HCT116 (cell line): ENCODE measurements at regions not wholly inside any gene's neighbourhood (a gene's known extent, or its start where the extent isn't known, plus 50 kb on each side); places are given as distances from the start of the nearest gene placed in this dataset.

Source experiments
- ATAC-seq: fragments of 200-7000 bp; cut with Tn5 transposase; 2 replicates; pipeline ENCODE4 v1.9.1; 2020; ENCODE audit warnings: mild to moderate bottlenecking, moderate library complexity
- BruUV-seq: library from RNA; stranded (reverse); fragments of 400-500 nt; replicated peaks from 2 replicates; lab custom pipeline; 2021; lab: Mats Ljungman, UMichigan
- CTCF ChIA-PET: fragments of 300-600 bp; sonication (Branson Sonifier 250); formaldehyde crosslinking; loops from one replicate; lab custom pipeline; 2021; ENCODE audit warnings: antibody characterized with exemption; lab: Charles Lee
- POLR2A ChIA-PET: fragments of 300-600, 350-600 bp; sonication (Branson Sonifier 250); formaldehyde crosslinking; loops from one replicate; lab custom pipeline; 2021; ENCODE audit warnings: antibody characterized with exemption; lab: Charles Lee
- RAD21 ChIA-PET, 2 experiments: fragments of 300-600 bp; sonication (Branson Sonifier 250); formaldehyde crosslinking; loops; one replicate each; lab custom pipeline; 2023; ENCODE audit warnings: low total read pairs in 2 of 2; ENCODE audit not compliant: uncharacterized antibody in 2 of 2, unreplicated experiment in 2 of 2, low non-redundant PET in 1 of 2; lab: Charles Lee
- DNase-seq: peaks from one replicate; pipeline ENCODE4 v3.0.0-alpha.2; 2010; ENCODE audit warnings: low read depth, low spot score
- H2AFZ ChIP-seq: fragments of 200-600 bp; shearing (Covaris generic), sonication (generic); 2 replicates; pipeline ENCODE4 v1.6.1; 2017; ENCODE audit warnings: low read depth, mixed run types, mixed read lengths, antibody characterized with exemption, low read length; ENCODE audit not compliant: poor library complexity, severe bottlenecking
- H3K27ac ChIP-seq: 2 replicates; pipeline ENCODE4 v1.5.1; 2012; ENCODE audit warnings: low read depth, low read length
- H3K27me3 ChIP-seq: fragments of 200-600 bp; sonication (generic); 2 replicates; pipeline ENCODE4 v1.6.1; 2016; ENCODE audit warnings: mixed run types, low read length, mixed read lengths; ENCODE audit not compliant: insufficient read depth
- H3K36me3 ChIP-seq, 2 experiments: fragments of 200-500 bp in 1 of 2; fragments of 200-600 bp in 1 of 2; sonication (Bioruptor generic) in 1 of 2; sonication (generic) in 1 of 2; 2 replicates each; pipeline versions ENCODE4 v1.5.1 to v1.6.1; 2014 to 2016; ENCODE audit warnings: low read length in 2 of 2, inconsistent platforms in 1 of 2, mixed read lengths in 1 of 2, mixed run types in 1 of 2; ENCODE audit not compliant: insufficient read depth in 2 of 2, control insufficient read depth in 1 of 2
- H3K4me1 ChIP-seq, 2 experiments: fragments of 200-600 bp in 1 of 2; sonication (generic) in 1 of 2; 2 replicates each; pipeline versions ENCODE4 v1.5.1 to v1.6.1; 2012 to 2017; ENCODE audit warnings: low read length in 2 of 2, inconsistent platforms in 1 of 2, mild to moderate bottlenecking in 1 of 2, mixed read lengths in 1 of 2, mixed run types in 1 of 2, moderate library complexity in 1 of 2; ENCODE audit not compliant: insufficient read depth in 2 of 2, control insufficient read depth in 1 of 2
- H3K4me2 ChIP-seq: fragments of 200-600 bp; sonication (generic); 2 replicates; pipeline ENCODE4 v1.6.1; 2017; ENCODE audit warnings: mixed run types, low read length, mixed read lengths
- H3K4me3 ChIP-seq, 2 experiments: fragments of 200-600 bp in 1 of 2; sonication (generic) in 1 of 2; replicated peaks in 1 of 2; 2 replicates each; pipeline ENCODE4 v1.5.1; 2011 to 2016; ENCODE audit warnings: low read length in 2 of 2, control low read depth in 1 of 2, low read depth in 1 of 2, mild to moderate bottlenecking in 1 of 2, mixed read lengths in 1 of 2, mixed run types in 1 of 2
- H3K79me2 ChIP-seq: fragments of 200-600 bp; sonication (generic); 2 replicates; pipeline ENCODE4 v1.6.1; 2017; ENCODE audit warnings: mild to moderate bottlenecking, mixed run types, low read length, moderate library complexity, mixed read lengths; ENCODE audit not compliant: insufficient read depth
- H3K9ac ChIP-seq: fragments of 200-600 bp; sonication (generic); 2 replicates; pipeline ENCODE4 v1.6.1; 2016; ENCODE audit warnings: low read length, mixed read lengths
- H3K9me2 ChIP-seq: fragments of 200-600 bp; sonication (generic), shearing (Covaris generic); 2 replicates; pipeline ENCODE4 v1.6.1; 2017; ENCODE audit warnings: mixed run types, mild to moderate bottlenecking, moderate library complexity; ENCODE audit not compliant: insufficient read depth
- H3K9me3 ChIP-seq, 2 experiments: fragments of 200-500 bp in 1 of 2; fragments of 200-600 bp in 1 of 2; sonication (Bioruptor generic) in 1 of 2; sonication (generic) in 1 of 2; 2 replicates each; pipeline ENCODE4 v1.6.1; 2014 to 2017; ENCODE audit warnings: low read length in 2 of 2, mixed read lengths in 2 of 2, inconsistent platforms in 1 of 2, low read depth in 1 of 2, mild to moderate bottlenecking in 1 of 2, mixed run types in 1 of 2, moderate library complexity in 1 of 2; ENCODE audit not compliant: control insufficient read depth in 1 of 2, insufficient read depth in 1 of 2
- H4K20me1 ChIP-seq: fragments of 200-600 bp; sonication (generic), shearing (Covaris generic); 2 replicates; pipeline ENCODE4 v1.6.1; 2017; ENCODE audit warnings: mixed run types, mild to moderate bottlenecking, moderate library complexity; ENCODE audit not compliant: insufficient read depth
- CEBPB ChIP-seq: IDR thresholded peaks from 2 replicates; pipeline ENCODE4 v1.6.1; 2012; ENCODE audit warnings: low read depth
- CTCF ChIP-seq, 3 experiments: fragments of 200-600 bp in 1 of 3; sonication (generic) in 1 of 3; IDR thresholded peaks in 2 of 3; conservative IDR thresholded peaks in 1 of 3; 2 replicates each; pipeline ENCODE4 v1.5.1; 2012 to 2017; ENCODE audit warnings: low read depth in 2 of 3, low read length in 2 of 3, antibody characterized with exemption in 1 of 3, borderline replicate concordance in 1 of 3, control low read depth in 1 of 3, mild to moderate bottlenecking in 1 of 3, mixed read lengths in 1 of 3, mixed run types in 1 of 3, moderate library complexity in 1 of 3; ENCODE audit not compliant: insufficient read depth in 1 of 3
- EZH2phosphoT487 ChIP-seq: fragments of 200-600 bp; IDR thresholded peaks from 2 replicates; pipeline ENCODE4 v1.6.1; 2018; ENCODE audit warnings: antibody characterized with exemption, borderline replicate concordance
- FOSL1 ChIP-seq: IDR thresholded peaks from 2 replicates; pipeline ENCODE4 v1.6.1; 2012; ENCODE audit warnings: low read depth
- POLR2AphosphoS5 ChIP-seq: IDR thresholded peaks from 2 replicates; pipeline ENCODE4 v1.6.1; 2011; ENCODE audit warnings: mild to moderate bottlenecking, low read depth, low read length, moderate library complexity
- RAD21 ChIP-seq: IDR thresholded peaks from 2 replicates; pipeline ENCODE4 v1.6.1; 2012; ENCODE audit warnings: low read depth, mild to moderate bottlenecking
- SIN3A ChIP-seq: IDR thresholded peaks from 2 replicates; pipeline ENCODE4 v1.6.1; 2012; ENCODE audit warnings: low read depth
- SP1 ChIP-seq: IDR thresholded peaks from 2 replicates; pipeline ENCODE4 v1.6.1; 2012; ENCODE audit warnings: low read depth
- TCF7L2 ChIP-seq: IDR thresholded peaks from 2 replicates; pipeline ENCODE4 v1.7.0; 2011; ENCODE audit warnings: borderline replicate concordance, inconsistent platforms; ENCODE audit not compliant: insufficient read depth, insufficient read length; ENCODE audit errors: extremely low read depth
- YY1 ChIP-seq: IDR thresholded peaks from 2 replicates; pipeline ENCODE4 v1.6.1; 2011; ENCODE audit warnings: low read length, low read depth, moderate library complexity, mild to moderate bottlenecking; ENCODE audit not compliant: insufficient replicate concordance; ENCODE audit errors: extremely low read depth
- intact Hi-C: fragments of 100-400 bp; cut with micrococcal nuclease; formaldehyde crosslinking; loops from 2 replicates; pipeline ENCODE4 v1.10.0; 2022

GRCh38 chr1:239982762-239983161 is 108.9 kb upstream of the FMN2 start:
- Histone ChIP-seq H3K9me2 (no peaks in the 10 kb centered on the region), H3K79me2 (no peaks in the 10 kb centered on the region), H3K4me1 (no peaks in the 10 kb centered on the region), H3K27ac (no peak overlapping the region), H3K9ac (no peak overlapping the region), H3K9me3 (peaks cover 0 to 8% of the 10 kb centered on the region in 2 experiments; a peak in 1 of 4 replicates), H3K27me3 (no peaks in the 10 kb centered on the region), H3K4me2 (no peak overlapping the region), H2AFZ (no peak overlapping the region), H3K4me3 (no peak overlapping the region), H4K20me1 (no peaks in the 10 kb centered on the region), H3K36me3 (no peaks in the 10 kb centered on the region)
- CTCF ChIA-PET, result no interaction called here
- RAD21 ChIA-PET, result no interaction called here
- intact Hi-C loops, result no loop called here
- POLR2A ChIA-PET, result no interaction called here
- no peak for TF ChIP-seq TCF7L2
- no peak for TF ChIP-seq CTCF (IDR thresholded peaks at IDR 0.05 in 2 of 3, conservative IDR thresholded peaks at IDR 0.05 in 1 of 3; ENCODE audit: borderline replicate concordance in 1 of 3, insufficient read depth in 1 of 3, low read depth in 2 of 3, low read length in 2 of 3)
- TF ChIP-seq SP1, result no peak
- TF ChIP-seq EZH2phosphoT487, result no peak
- no peak for TF ChIP-seq SIN3A
- TF ChIP-seq CEBPB, result no peak
- TF ChIP-seq FOSL1, result no peak
- TF ChIP-seq RAD21, result no peak
- no peak for TF ChIP-seq YY1
- no peak for TF ChIP-seq POLR2AphosphoS5
- BruUV-seq, result no TSS peak
- ATAC-seq (no peak), DNase-seq (no peak)
